ENCODE measurements at regions not wholly inside any gene's neighbourhood (a gene's known extent, or its start where the extent isn't known, plus 50 kb on each side); places are given as distances from the start of the nearest gene placed in this dataset.

GRCh38 chr2:11925295-11926066 lies 179.0 kb downstream of the LPIN1 start:
- Histone ChIP-seq H2AFZ (ENCODE audit: low read length) (no peak overlapping the region), H4K20me1 (ENCODE audit: insufficient read depth, low read length) (no peaks in the 10 kb centered on the region), H3K36me3 (ENCODE audit: insufficient read depth, low read length) (no peaks in the 10 kb centered on the region), H3K79me2 (ENCODE audit: insufficient read depth, low read depth, low read length) (no peaks in the 10 kb centered on the region), H3K4me1 (ENCODE audit: insufficient read depth, low read length, poor library complexity, severe bottlenecking) (no peaks in the 10 kb centered on the region), H3K4me3 (ENCODE audit: low read depth, low read length, poor library complexity, severe bottlenecking) (no peak overlapping the region), H3K27ac (ENCODE audit: low read depth, low read length, poor library complexity, severe bottlenecking) (no peak overlapping the region), H3K9me3 (ENCODE audit: low read length) (no peaks in the 10 kb centered on the region), H3K4me2 (ENCODE audit: low read length) (no peak overlapping the region), H3K9me2 (ENCODE audit: insufficient read depth, low read length) (no peaks in the 10 kb centered on the region)
- ChIA-PET POLR2A (interaction anchor here (0.8 kb wide), 1 partner anchor 21 kb away, joined by 3 read pairs; no protein-coding TSS in a partner anchor), CTCF (ENCODE audit: unreplicated experiment) (no interaction called here)
- no peak for TF ChIP-seq CTCF (conservative IDR thresholded peaks at IDR 0.05; ENCODE audit: low read length)
- TF ChIP-seq EZH2phosphoT487 (IDR thresholded peaks at IDR 0.05; ENCODE audit: borderline replicate concordance, low read depth, low read length), result no peak
- no TSS peak for BruUV-seq (replicated peaks)
- intact Hi-C loops (cut with micrococcal nuclease; ENCODE audit: unreplicated experiment), result no loop called here
- no peak for DNase-seq (ENCODE audit: low spot score)

GRCh38 chr2:11930211-11930761 lies 183.9 kb downstream of the LPIN1 start:
- H2AFZ ChIP-seq (ENCODE audit: low read length), result no peak overlapping the region
- TF ChIP-seq EZH2phosphoT487 (IDR thresholded peaks at IDR 0.05; ENCODE audit: borderline replicate concordance, low read depth, low read length) (no peak), CTCF (conservative IDR thresholded peaks at IDR 0.05; ENCODE audit: low read length) (no peak)
- no peak overlapping the region for H3K4me3 ChIP-seq (ENCODE audit: low read depth, low read length, poor library complexity, severe bottlenecking)

GRCh38 chr2:11932048-11932512 lies 185.6 kb downstream of the LPIN1 start:
- Histone ChIP-seq H2AFZ (ENCODE audit: low read length) (peak overlapping the region; percentile 72), H3K4me1 (ENCODE audit: insufficient read depth, low read length, poor library complexity, severe bottlenecking) (peaks cover 19% of the 10 kb centered on the region), H3K4me2 (ENCODE audit: low read length) (no peak overlapping the region), H3K79me2 (ENCODE audit: insufficient read depth, low read depth, low read length) (no peaks in the 10 kb centered on the region), H3K27ac (ENCODE audit: low read depth, low read length, poor library complexity, severe bottlenecking) (no peak overlapping the region), H3K4me3 (ENCODE audit: low read depth, low read length, poor library complexity, severe bottlenecking) (no peak overlapping the region), H3K9me3 (ENCODE audit: low read length) (no peaks in the 10 kb centered on the region; the same call in 1 of the 2 replicates), H3K36me3 (ENCODE audit: insufficient read depth, low read length) (no peaks in the 10 kb centered on the region), H4K20me1 (ENCODE audit: insufficient read depth, low read length) (no peaks in the 10 kb centered on the region), H3K9me2 (ENCODE audit: insufficient read depth, low read length) (no peaks in the 10 kb centered on the region)
- TF ChIP-seq CTCF (conservative IDR thresholded peaks at IDR 0.05; ENCODE audit: low read length) (no peak), EZH2phosphoT487 (IDR thresholded peaks at IDR 0.05; ENCODE audit: borderline replicate concordance, low read depth, low read length) (no peak)
- ChIA-PET POLR2A (interaction anchor here (0.7 to 1.0 kb wide), 2 partner anchors 13 to 185 kb away, joined by 3 read pairs; no protein-coding TSS in a partner anchor), CTCF (ENCODE audit: unreplicated experiment) (no interaction called here)
- intact Hi-C loops (cut with micrococcal nuclease; ENCODE audit: unreplicated experiment), result no loop called here
- peak; percentile 35 for DNase-seq (ENCODE audit: low spot score)
- no TSS peak for BruUV-seq (replicated peaks)

More at GRCh38 chr2:11930211-11930761, 183.9 kb downstream of the LPIN1 start:
- ChIA-PET POLR2A (no interaction called here), CTCF (ENCODE audit: unreplicated experiment) (no interaction called here)
- intact Hi-C loops (cut with micrococcal nuclease; ENCODE audit: unreplicated experiment), result no loop called here
- H3K36me3 ChIP-seq (ENCODE audit: insufficient read depth, low read length), result no peaks in the 10 kb centered on the region
- no peaks in the 10 kb centered on the region for H4K20me1 ChIP-seq (ENCODE audit: insufficient read depth, low read length)
- H3K4me1 ChIP-seq (ENCODE audit: insufficient read depth, low read length, poor library complexity, severe bottlenecking), result peaks cover 19% of the 10 kb centered on the region
- no peak overlapping the region for H3K4me2 ChIP-seq (ENCODE audit: low read length)
- no peaks in the 10 kb centered on the region for H3K79me2 ChIP-seq (ENCODE audit: insufficient read depth, low read depth, low read length)
- DNase-seq (ENCODE audit: low spot score), result no peak
- H3K9me3 ChIP-seq (ENCODE audit: low read length), result no peaks in the 10 kb centered on the region; the same call in 1 of the 2 replicates
- H3K27ac ChIP-seq (ENCODE audit: low read depth, low read length, poor library complexity, severe bottlenecking), result no peak overlapping the region
- BruUV-seq (replicated peaks), result no TSS peak
- no peaks in the 10 kb centered on the region for H3K9me2 ChIP-seq (ENCODE audit: insufficient read depth, low read length)
